ENCODE measurements at regions not wholly inside any gene's neighbourhood (a gene's known extent, or its start where the extent isn't known, plus 50 kb on each side); places are given as distances from the start of the nearest gene placed in this dataset.
A peak's percentile ranks its signal among the peaks of the same experiment; 100 is the strongest.

GRCh38 chr12:107597695-107598410 lies 87.7 kb upstream of the PWP1 start:
- H3K9ac ChIP-seq (ENCODE audit: insufficient read depth in 1 of 2, low read depth in 2 of 2, low read length in 2 of 2), result no peak overlapping the region
- TF ChIP-seq PHTF2 (CRISPR knock-in tag; IDR thresholded peaks at IDR 0.05) (no peak), ZBTB40 (IDR thresholded peaks at IDR 0.05) (peak; percentile 83), ZBTB40 (CRISPR knock-in tag; IDR thresholded peaks at IDR 0.05) (peak; percentile 38; the same call in 1 of the 2 replicates)
- 0% methylated on average over 2 of the region's 2 CpGs for WGBS (ENCODE audit: insufficient coverage, low coverage, missing lambda C conversion rate)
- DNase-seq (ENCODE audit: extremely low read depth in 1 of 4, low spot score in 3 of 4), result no peak
- CTCF ChIA-PET (ENCODE audit: low intra/inter-chr PET ratio), result no interaction called here
- H4K20me1 ChIP-seq (replicated peaks; ENCODE audit: control insufficient read depth, insufficient read depth, low read length), result no peaks in the 10 kb centered on the region
- POLR2A ChIA-PET, result interaction anchor here (0.5 to 1.2 kb wide), 3 partner anchors 10 to 492 kb away, joined by 3 to 5 read pairs (median 3); no protein-coding TSS in a partner anchor
- no peak overlapping the region for H3K4me2 ChIP-seq (ENCODE audit: insufficient read depth, low read length)
- ATAC-seq, result no peak
- no peak overlapping the region for H2AFZ ChIP-seq (ENCODE audit: low read depth, low read length)
- intact Hi-C loops (cut with micrococcal nuclease) (no loop called here), in situ Hi-C loops (cut with MboI) (no loop called here)
- no peaks in the 10 kb centered on the region for H3K4me1 ChIP-seq (replicated peaks in 1 of 2; ENCODE audit: control insufficient read depth in 2 of 2, insufficient read depth in 2 of 2, low read length in 2 of 2)
- no peak overlapping the region for H3K27ac ChIP-seq (ENCODE audit: extremely low read depth, low read depth, low read length)
- peaks cover 5% of the 10 kb centered on the region for H3K9me3 ChIP-seq (replicated peaks; ENCODE audit: control insufficient read depth, insufficient read depth, low read depth, low read length)
- H3K9me1 ChIP-seq (ENCODE audit: control insufficient read depth, insufficient read depth, low read length), result no peaks in the 10 kb centered on the region
- H3K36me3 ChIP-seq (ENCODE audit: control insufficient read depth, insufficient read depth, low read length), result no peaks in the 10 kb centered on the region
- no peak for FAIRE-seq
- peaks cover 0 to 12% of the 10 kb centered on the region in 2 experiments; a peak in 2 of 5 replicates for H3K27me3 ChIP-seq (ENCODE audit: control insufficient read depth in 2 of 2, insufficient read depth in 2 of 2, low read length in 2 of 2)
- BruUV-seq (replicated peaks), result no TSS peak
- no peak overlapping the region for H3K4me3 ChIP-seq
- H3K79me2 ChIP-seq (ENCODE audit: control insufficient read depth, insufficient read depth, low read length), result no peaks in the 10 kb centered on the region
